Smooth muscle cell (in vitro differentiated cells): ENCODE measurements at regions not wholly inside any gene's neighbourhood (a gene's known extent, or its start where the extent isn't known, plus 50 kb on each side); places are given as distances from the start of the nearest gene placed in this dataset.

Experiments used
- DNase-seq: peaks from one replicate; lab custom pipeline; 2025; ENCODE audit not compliant: unreplicated experiment; lab: John Stamatoyannopoulos, UW
- H2AFZ ChIP-seq: fragments of 200-600 bp; sonication (generic); 2 replicates; pipeline ENCODE4 v1.6.0; 2016; ENCODE audit warnings: antibody characterized with exemption, low read depth, mild to moderate bottlenecking
- H3F3A ChIP-seq: fragments of 200-600 bp; sonication (generic); 2 replicates; pipeline ENCODE4 v1.6.0; 2017; ENCODE audit warnings: antibody characterized with exemption, low read depth
- H3K27ac ChIP-seq: fragments of 200-600 bp; sonication (generic); 2 replicates; pipeline ENCODE4 v1.5.1; 2016; ENCODE audit warnings: low read depth, mild to moderate bottlenecking
- H3K27me3 ChIP-seq: fragments of 200-600 bp; sonication (generic); 2 replicates; pipeline ENCODE4 v1.6.1; 2016; ENCODE audit warnings: low read depth, mild to moderate bottlenecking
- H3K36me3 ChIP-seq: fragments of 200-600 bp; sonication (generic); 2 replicates; pipeline ENCODE4 v1.5.1; 2016; ENCODE audit warnings: low read depth
- H3K4me1 ChIP-seq: fragments of 200-600 bp; sonication (generic); 2 replicates; pipeline ENCODE4 v1.5.1; 2016; ENCODE audit warnings: low read depth
- H3K4me2 ChIP-seq: fragments of 200-600 bp; sonication (generic); 2 replicates; pipeline ENCODE4 v1.6.0; 2016; ENCODE audit warnings: mild to moderate bottlenecking
- H3K4me3 ChIP-seq: fragments of 200-600 bp; sonication (generic); 2 replicates; pipeline ENCODE4 v1.5.1; 2016; ENCODE audit warnings: mild to moderate bottlenecking
- H3K79me2 ChIP-seq: fragments of 200-600 bp; sonication (generic); 2 replicates; pipeline ENCODE4 v1.6.0; 2016; ENCODE audit warnings: low read depth, mild to moderate bottlenecking
- H3K9ac ChIP-seq: fragments of 200-600 bp; sonication (generic); 2 replicates; pipeline ENCODE4 v1.6.0; 2016; ENCODE audit warnings: low read depth
- H3K9me3 ChIP-seq: fragments of 200-600 bp; sonication (generic); replicated peaks from 2 replicates; pipeline ENCODE4 v1.5.1; 2016; ENCODE audit warnings: low read depth
- H4K20me1 ChIP-seq: fragments of 200-600 bp; sonication (generic); 2 replicates; pipeline ENCODE4 v1.6.0; 2016; ENCODE audit warnings: low read depth
- CTCF ChIP-seq: fragments of 200-600 bp; sonication (generic); IDR thresholded peaks from 2 replicates; pipeline ENCODE4 v1.5.1; 2017; ENCODE audit warnings: borderline replicate concordance, mild to moderate bottlenecking, antibody characterized with exemption; ENCODE audit not compliant: insufficient read depth, poor library complexity, severe bottlenecking
- WGBS: methylation state at CpG from one replicate; pipeline ENCODE4 v1.1.7; 2016; ENCODE audit warnings: low lambda C conversion rate; 5-methylcytosine and 5-hydroxymethylcytosine counted together

GRCh38 chr1:13892671-13893325 lies 192.8 kb downstream of the PRDM2 start:
- H3K27me3 ChIP-seq, result peaks cover 98% of the 10 kb centered on the region
- H4K20me1 ChIP-seq, result no peaks in the 10 kb centered on the region
- H3K79me2 ChIP-seq, result no peaks in the 10 kb centered on the region
- no peak overlapping the region for H3K9ac ChIP-seq
- H3K9me3 ChIP-seq, result no peaks in the 10 kb centered on the region
- TF ChIP-seq CTCF, result no peak
- peak overlapping the region; percentile 49 for H3K4me3 ChIP-seq
- no peak overlapping the region for H3K27ac ChIP-seq
- no peaks in the 10 kb centered on the region for H3K36me3 ChIP-seq
- no peak overlapping the region for H2AFZ ChIP-seq
- peak overlapping the region; percentile 86 for H3K4me2 ChIP-seq
- H3F3A ChIP-seq, result no peaks in the 10 kb centered on the region
- DNase-seq, result no peak
- H3K4me1 ChIP-seq, result no peaks in the 10 kb centered on the region
- 3% methylated on average over 35 of the region's 57 CpGs for WGBS

- Histone ChIP-seq H3K9me3 (no peaks in the 10 kb centered on the region), H4K20me1 (no peaks in the 10 kb centered on the region), H3K27ac (no peak overlapping the region), H3K36me3 (no peaks in the 10 kb centered on the region), H3F3A (no peaks in the 10 kb centered on the region), H3K27me3 (peaks cover 94% of the 10 kb centered on the region), H2AFZ (no peak overlapping the region), H3K4me2 (peak overlapping the region; percentile 86), H3K4me3 (peak overlapping the region; percentile 49), H3K9ac (no peak overlapping the region), H3K4me1 (no peaks in the 10 kb centered on the region), H3K79me2 (no peaks in the 10 kb centered on the region)
- TF ChIP-seq CTCF, result no peak
- WGBS, result 44% methylated on average over 13 of the region's 13 CpGs
- DNase-seq, result no peak
Measured at GRCh38 chr1:13893409-13893821, 193.4 kb downstream of the PRDM2 start.

- H3K36me3 ChIP-seq, result no peaks in the 10 kb centered on the region
- no peaks in the 10 kb centered on the region for H3K4me1 ChIP-seq
- no peak for TF ChIP-seq CTCF
- no peak overlapping the region for H3K4me3 ChIP-seq
- no peak overlapping the region for H3K4me2 ChIP-seq
- no peak overlapping the region for H3K9ac ChIP-seq
- no peaks in the 10 kb centered on the region for H3F3A ChIP-seq
- peaks cover 61% of the 10 kb centered on the region for H3K27me3 ChIP-seq
- H4K20me1 ChIP-seq, result no peaks in the 10 kb centered on the region
- H3K9me3 ChIP-seq, result no peaks in the 10 kb centered on the region
- 92% methylated on average over 2 of the region's 2 CpGs for WGBS
- DNase-seq, result no peak
- H3K27ac ChIP-seq, result no peak overlapping the region
- H3K79me2 ChIP-seq, result no peaks in the 10 kb centered on the region
- H2AFZ ChIP-seq, result no peak overlapping the region
Measured at GRCh38 chr1:13896932-13897331, 196.9 kb downstream of the PRDM2 start.

- Histone ChIP-seq H4K20me1 (no peaks in the 10 kb centered on the region), H3K79me2 (no peaks in the 10 kb centered on the region), H2AFZ (no peak overlapping the region), H3K4me2 (no peak overlapping the region), H3K36me3 (no peaks in the 10 kb centered on the region), H3K9me3 (no peaks in the 10 kb centered on the region), H3K9ac (no peak overlapping the region), H3K27ac (no peak overlapping the region), H3K4me1 (no peaks in the 10 kb centered on the region), H3K4me3 (no peak overlapping the region), H3K27me3 (peaks cover 46% of the 10 kb centered on the region), H3F3A (no peaks in the 10 kb centered on the region)
- 90% methylated on average over 6 of the region's 6 CpGs for WGBS
- TF ChIP-seq CTCF, result no peak
- no peak for DNase-seq
Measured at GRCh38 chr1:13898406-13898805, 198.4 kb downstream of the PRDM2 start.
